HT-29 (cell line): ENCODE measurements at regions not wholly inside any gene's neighbourhood (a gene's known extent, or its start where the extent isn't known, plus 50 kb on each side); places are given as distances from the start of the nearest gene placed in this dataset.
"Not testable (repeated sequence)": the region's sequence is repeated elsewhere in the genome, so short reads cannot be mapped to it uniquely, and the experiment has no call there.

Experiments
- DNase-seq: peaks from one replicate; pipeline ENCODE4 v3.0.0-alpha.2; 2015; ENCODE audit warnings: low spot score

GRCh38 chr5:126271141-126271540, 152.1 kb upstream of the GRAMD2B start:
- no peak for DNase-seq

- DNase-seq: no peak
These were observed 149.0 kb upstream of the GRAMD2B start for GRCh38 chr5:126274076-126274762.

- DNase-seq: no peak
These were observed 148.5 kb upstream of the GRAMD2B start for GRCh38 chr5:126274763-126275125.

GRCh38 chr5:126277762-126278161, 145.4 kb upstream of the GRAMD2B start:
- DNase-seq: no peak

GRCh38 chr5:126280343-126280742, 142.9 kb upstream of the GRAMD2B start:
- no peak for DNase-seq

- DNase-seq: no peak
These were observed 142.4 kb upstream of the GRAMD2B start for GRCh38 chr5:126280846-126281245.

- DNase-seq: no peak
These were observed 138.1 kb upstream of the GRAMD2B start for GRCh38 chr5:126284977-126285696.

- not testable (repeated sequence) for DNase-seq
These were observed 127.1 kb upstream of the GRAMD2B start for GRCh38 chr5:126296121-126296520.

- no peak for DNase-seq
These were observed 122.9 kb upstream of the GRAMD2B start for GRCh38 chr5:126300293-126300692.

GRCh38 chr5:126301056-126301455, 122.2 kb upstream of the GRAMD2B start:
- DNase-seq: no peak

GRCh38 chr5:126309860-126310259, 113.3 kb upstream of the GRAMD2B start:
- no peak for DNase-seq

- DNase-seq: no peak
These were observed 111.4 kb upstream of the GRAMD2B start for GRCh38 chr5:126311766-126312165.

GRCh38 chr5:126315341-126315740, 107.9 kb upstream of the GRAMD2B start:
- no peak for DNase-seq

GRCh38 chr5:126332326-126332725, 90.9 kb upstream of the GRAMD2B start:
- no peak for DNase-seq

- DNase-seq: no peak
These were observed 88.4 kb upstream of the GRAMD2B start for GRCh38 chr5:126334760-126335159.

GRCh38 chr5:126335886-126336285, 87.3 kb upstream of the GRAMD2B start:
- no peak for DNase-seq

GRCh38 chr5:126338635-126339034, 84.6 kb upstream of the GRAMD2B start:
- no peak for DNase-seq

GRCh38 chr5:126339215-126339805, 83.9 kb upstream of the GRAMD2B start:
- peak; percentile 82 for DNase-seq

GRCh38 chr5:126341906-126342630, 81.1 kb upstream of the GRAMD2B start:
- DNase-seq: no peak

GRCh38 chr5:126348855-126349635, 74.2 kb upstream of the GRAMD2B start:
- no peak for DNase-seq

- peak; percentile 38 for DNase-seq
These were observed 72.1 kb upstream of the GRAMD2B start for GRCh38 chr5:126351153-126351552.
